ENCODE measurements at regions not wholly inside any gene's neighbourhood (a gene's known extent, or its start where the extent isn't known, plus 50 kb on each side); places are given as distances from the start of the nearest gene placed in this dataset.

GRCh38 chr2:150617351-150617978 lies 130.0 kb upstream of the RND3 start:
- DNase-seq (ENCODE audit: low spot score): no peak
- TF ChIP-seq CTCF (IDR thresholded peaks at IDR 0.05; ENCODE audit: borderline replicate concordance, control extremely low read depth, extremely low read depth, insufficient read depth, missing control alignments): no peak
- in situ Hi-C loops (cut with MboI; ENCODE audit: low sequenced_read_pairs, unreplicated experiment): no loop called here

GRCh38 chr2:150612957-150613710 lies 125.7 kb upstream of the RND3 start:
- TF ChIP-seq CTCF (IDR thresholded peaks at IDR 0.05; ENCODE audit: borderline replicate concordance, control extremely low read depth, extremely low read depth, insufficient read depth, missing control alignments): no peak
- no peak for DNase-seq (ENCODE audit: low spot score)
- in situ Hi-C loops (cut with MboI; ENCODE audit: low sequenced_read_pairs, unreplicated experiment): no loop called here

- in situ Hi-C loops (cut with MboI; ENCODE audit: low sequenced_read_pairs, unreplicated experiment): no loop called here
- DNase-seq (ENCODE audit: low spot score): no peak
- peak; percentile 21 for TF ChIP-seq CTCF (IDR thresholded peaks at IDR 0.05; ENCODE audit: borderline replicate concordance, control extremely low read depth, extremely low read depth, insufficient read depth, missing control alignments)
Measured at GRCh38 chr2:150610670-150611279, 123.3 kb upstream of the RND3 start.

- no peak for DNase-seq (ENCODE audit: low spot score)
- in situ Hi-C loops (cut with MboI; ENCODE audit: low sequenced_read_pairs, unreplicated experiment): no loop called here
- no peak for TF ChIP-seq CTCF (IDR thresholded peaks at IDR 0.05; ENCODE audit: borderline replicate concordance, control extremely low read depth, extremely low read depth, insufficient read depth, missing control alignments)
Measured at GRCh38 chr2:150609831-150610582, 122.5 kb upstream of the RND3 start.

- in situ Hi-C loops (cut with MboI; ENCODE audit: low sequenced_read_pairs, unreplicated experiment): no loop called here
- no peak for DNase-seq (ENCODE audit: low spot score)
- no peak for TF ChIP-seq CTCF (IDR thresholded peaks at IDR 0.05; ENCODE audit: borderline replicate concordance, control extremely low read depth, extremely low read depth, insufficient read depth, missing control alignments)
Measured at GRCh38 chr2:150608341-150608740, 120.9 kb upstream of the RND3 start.

- no peak for TF ChIP-seq CTCF (IDR thresholded peaks at IDR 0.05; ENCODE audit: borderline replicate concordance, control extremely low read depth, extremely low read depth, insufficient read depth, missing control alignments)
- in situ Hi-C loops (cut with MboI; ENCODE audit: low sequenced_read_pairs, unreplicated experiment): no loop called here
- DNase-seq (ENCODE audit: low spot score): no peak
Measured at GRCh38 chr2:150607390-150607811, 119.9 kb upstream of the RND3 start.

All from GM13976 (cell line).